Epithelial cell of prostate (primary cell): ENCODE measurements at regions not wholly inside any gene's neighbourhood (a gene's known extent, or its start where the extent isn't known, plus 50 kb on each side); places are given as distances from the start of the nearest gene placed in this dataset.
A peak's percentile ranks its signal among the peaks of the same experiment; 100 is the strongest.

Source experiments
- DNase-seq: peaks from one replicate; pipeline ENCODE4 v3.0.0-alpha.2; 2011; ENCODE audit warnings: low read depth, low spot score
- H3K27ac ChIP-seq: fragments of 450-650 bp; 2 replicates; pipeline ENCODE4 v1.5.1; 2017; ENCODE audit warnings: mild to moderate bottlenecking

- no peak for DNase-seq
- H3K27ac ChIP-seq = no peak overlapping the region
Measured at GRCh38 chr6:145206247-145206907, 528.9 kb downstream of the EPM2A start.

- no peak overlapping the region for H3K27ac ChIP-seq
- DNase-seq = no peak
Measured at GRCh38 chr6:145208474-145208873, 526.8 kb downstream of the EPM2A start.

- DNase-seq = no peak
- H3K27ac ChIP-seq = no peak overlapping the region
Measured at GRCh38 chr6:145209272-145209671, 526.0 kb downstream of the EPM2A start.

- no peak for DNase-seq
- no peak overlapping the region for H3K27ac ChIP-seq
Measured at GRCh38 chr6:145212813-145213212, 522.5 kb downstream of the EPM2A start.

- no peak for DNase-seq
- no peak overlapping the region for H3K27ac ChIP-seq
Measured at GRCh38 chr6:145213614-145214013, 521.7 kb downstream of the EPM2A start.

- no peak for DNase-seq
Measured at GRCh38 chr6:145214570-145214969, 520.8 kb downstream of the EPM2A start.

GRCh38 chr6:145224450-145224849, 510.9 kb downstream of the EPM2A start:
- H3K27ac ChIP-seq = no peak overlapping the region
- no peak for DNase-seq

More at GRCh38 chr6:145214570-145214969, 520.8 kb downstream of the EPM2A start:
- no peak overlapping the region for H3K27ac ChIP-seq

GRCh38 chr6:145225500-145225899, 509.8 kb downstream of the EPM2A start:
- no peak overlapping the region for H3K27ac ChIP-seq
- no peak for DNase-seq

- DNase-seq = no peak
- H3K27ac ChIP-seq = no peak overlapping the region
Measured at GRCh38 chr6:145227593-145227992, 507.7 kb downstream of the EPM2A start.

- H3K27ac ChIP-seq = no peak overlapping the region
- no peak for DNase-seq
Measured at GRCh38 chr6:145228962-145229582, 506.2 kb downstream of the EPM2A start.

GRCh38 chr6:145233955-145234354, 501.4 kb downstream of the EPM2A start:
- no peak for DNase-seq
- H3K27ac ChIP-seq = no peak overlapping the region

- no peak overlapping the region for H3K27ac ChIP-seq
- no peak for DNase-seq
Measured at GRCh38 chr6:145235207-145235606, 500.1 kb downstream of the EPM2A start.

- DNase-seq = no peak
- no peak overlapping the region for H3K27ac ChIP-seq
Measured at GRCh38 chr6:145238787-145239186, 496.5 kb downstream of the EPM2A start.

- H3K27ac ChIP-seq = no peak overlapping the region
- DNase-seq = peak; percentile 62
Measured at GRCh38 chr6:145241039-145241438, 494.3 kb downstream of the EPM2A start.

- no peak for DNase-seq
Measured at GRCh38 chr6:145241721-145242120, 493.6 kb downstream of the EPM2A start.

GRCh38 chr6:145244349-145245100, 490.8 kb downstream of the EPM2A start:
- no peak for DNase-seq
- H3K27ac ChIP-seq = no peak overlapping the region

More at GRCh38 chr6:145241721-145242120, 493.6 kb downstream of the EPM2A start:
- H3K27ac ChIP-seq = no peak overlapping the region

- no peak overlapping the region for H3K27ac ChIP-seq
- no peak for DNase-seq
Measured at GRCh38 chr6:145245119-145245518, 490.2 kb downstream of the EPM2A start.

GRCh38 chr6:145247692-145248419, 487.5 kb downstream of the EPM2A start:
- DNase-seq = peak; percentile 95
- H3K27ac ChIP-seq = peak overlapping the region; percentile 58

GRCh38 chr6:145250436-145250835, 484.9 kb downstream of the EPM2A start:
- DNase-seq = no peak
- H3K27ac ChIP-seq = no peak overlapping the region

- H3K27ac ChIP-seq = no peak overlapping the region
- no peak for DNase-seq
Measured at GRCh38 chr6:145252737-145253136, 482.6 kb downstream of the EPM2A start.
